Femur (tissue), 1 donor: ENCODE measurements at regions not wholly inside any gene's neighbourhood (a gene's known extent, or its start where the extent isn't known, plus 50 kb on each side); places are given as distances from the start of the nearest gene placed in this dataset.
"Not testable (repeated sequence)": the region's sequence is repeated elsewhere in the genome, so short reads cannot be mapped to it uniquely, and the experiment has no call there.

Experiments
- DNase-seq: peaks from one replicate; pipeline ENCODE4 v3.0.0-alpha.2; 2017

DNA sequence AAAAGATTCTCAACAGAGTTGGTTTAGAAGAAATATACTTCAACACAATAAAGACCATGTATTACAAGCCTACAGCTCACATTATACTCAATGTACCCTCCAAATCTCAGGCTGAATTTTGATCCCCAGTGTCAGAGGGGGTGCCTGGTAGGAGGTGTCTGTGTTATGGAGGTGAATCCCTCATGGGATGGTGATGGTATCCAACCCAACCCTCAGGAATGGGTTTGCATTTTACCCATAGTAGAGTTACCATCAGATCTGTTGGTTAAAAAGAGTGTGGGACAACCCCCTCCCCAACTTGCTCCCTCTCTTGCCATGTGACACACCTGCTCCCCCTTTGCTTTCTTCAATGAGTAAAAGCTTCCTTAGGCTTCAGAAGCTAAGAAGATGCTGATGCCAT, 205.5 kb downstream of the POTEM start:
- not testable (repeated sequence) for DNase-seq

DNA sequence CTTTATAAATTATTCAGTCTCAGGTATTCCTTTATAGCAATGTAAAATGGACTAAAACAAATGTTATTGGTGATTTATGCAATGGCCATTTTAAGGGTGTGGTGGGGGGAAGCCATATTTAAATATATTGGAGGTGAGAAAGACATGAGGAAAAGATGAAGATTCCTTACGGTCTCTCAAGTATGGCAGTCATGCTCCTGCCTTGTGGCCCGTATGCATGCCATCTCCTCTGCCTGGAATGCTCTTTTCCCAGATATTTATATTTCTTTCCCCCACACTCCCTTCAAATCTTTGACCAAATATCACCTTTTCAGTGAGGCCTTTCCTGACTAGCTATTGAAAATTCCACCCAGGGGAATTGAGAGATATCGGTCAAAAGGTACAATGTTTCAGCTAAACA, 206.0 kb downstream of the POTEM start:
- not testable (repeated sequence) for DNase-seq

GRCh38 chr14:19177435-19177834, 210.2 kb downstream of the POTEM start:
- DNase-seq: not testable (repeated sequence)

DNA sequence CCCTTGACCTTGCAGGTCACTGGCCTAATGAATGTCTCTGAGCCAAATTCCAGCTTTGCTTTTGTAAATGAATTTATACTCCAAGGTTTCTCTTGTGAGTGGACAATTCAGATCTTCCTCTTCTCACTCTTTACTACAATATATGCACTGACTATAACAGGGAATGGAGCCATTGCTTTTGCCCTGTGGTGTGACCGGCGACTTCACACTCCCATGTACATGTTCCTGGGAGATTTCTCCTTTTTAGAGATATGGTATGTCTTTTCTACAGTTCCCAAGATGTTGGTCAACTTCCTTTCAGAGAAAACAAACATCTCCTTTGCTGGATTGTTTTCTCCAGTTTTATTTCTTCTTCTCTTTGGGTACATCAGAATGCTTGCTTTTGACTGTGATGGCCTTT, 213.1 kb downstream of the POTEM start:
- DNase-seq: not testable (repeated sequence)

DNA sequence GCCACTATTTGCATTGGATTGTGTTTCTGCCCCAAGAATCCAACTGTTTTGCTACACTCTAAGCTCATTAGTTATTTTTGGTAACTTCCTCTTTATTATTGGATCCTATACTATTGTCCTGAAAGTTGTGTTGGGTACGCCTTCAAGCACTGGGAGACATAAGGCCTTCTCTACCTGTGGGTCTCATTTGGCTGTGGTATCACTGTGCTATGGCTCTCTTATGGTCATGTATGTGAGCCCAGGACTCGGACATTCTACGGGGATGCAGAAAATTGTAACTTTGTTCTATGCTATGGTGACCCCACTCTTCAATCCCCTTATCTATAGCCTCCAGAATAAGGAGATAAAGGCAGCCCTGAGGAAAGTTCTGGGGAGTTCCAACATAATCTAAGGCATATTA, 213.6 kb downstream of the POTEM start:
- DNase-seq: not testable (repeated sequence)

DNA sequence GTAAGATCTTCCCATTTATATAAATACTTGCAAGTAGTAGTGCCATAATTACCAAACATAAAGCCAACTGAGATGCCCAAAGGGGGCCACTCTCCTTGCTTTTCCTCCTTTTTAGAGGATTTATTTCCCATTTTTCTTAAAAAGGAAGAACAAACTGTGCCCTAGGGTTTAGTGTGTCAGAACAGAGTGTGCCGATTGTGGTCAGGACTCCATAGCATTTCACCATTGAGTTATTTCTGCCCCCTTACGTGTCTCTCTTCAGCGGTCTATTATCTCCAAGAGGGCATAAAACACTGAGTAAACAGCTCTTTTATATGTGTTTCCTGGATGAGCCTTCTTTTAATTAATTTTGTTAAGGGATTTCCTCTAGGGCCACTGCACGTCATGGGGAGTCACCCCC, 227.9 kb downstream of the POTEM start:
- not testable (repeated sequence) for DNase-seq

DNA sequence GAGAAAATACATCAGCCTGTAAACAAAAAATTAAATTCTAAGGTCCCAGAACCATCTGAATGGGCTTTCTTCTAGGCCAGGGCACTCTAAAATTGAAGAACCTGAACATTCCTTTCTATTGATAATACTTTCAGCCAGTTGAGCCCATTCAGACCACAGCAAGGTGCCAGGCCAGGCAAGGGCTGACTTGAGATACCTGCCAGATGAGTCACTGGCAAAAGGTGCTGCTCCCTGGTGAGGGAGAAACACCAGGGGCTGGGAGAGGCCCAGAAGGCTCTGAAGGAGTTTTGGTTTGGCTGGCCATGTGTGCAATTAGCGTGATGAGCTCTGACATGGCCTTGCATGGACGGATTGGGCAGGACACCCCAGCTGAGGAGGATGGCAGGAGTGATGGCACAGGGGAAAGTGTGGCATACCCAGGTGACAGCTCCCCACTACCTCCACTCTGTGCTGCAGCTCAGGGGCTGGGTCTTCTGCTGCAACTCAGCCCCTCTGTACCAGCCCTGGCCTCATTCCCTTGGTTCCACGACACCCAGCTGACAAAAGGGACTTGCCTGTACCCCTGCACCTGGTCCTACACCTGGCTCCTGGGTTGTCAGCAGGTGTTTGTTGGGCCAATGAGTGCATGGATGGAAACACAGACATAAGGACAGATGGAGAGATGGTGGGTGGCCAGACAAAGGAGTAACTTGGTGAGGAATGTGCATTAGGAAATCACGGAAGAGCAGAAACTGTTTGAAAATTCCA, 230.4 kb downstream of the POTEM start:
- DNase-seq: not testable (repeated sequence)

GRCh38 chr14:19198341-19198740, 231.1 kb downstream of the POTEM start:
- not testable (repeated sequence) for DNase-seq

- DNase-seq: not testable (repeated sequence)
These were observed 232.6 kb downstream of the POTEG start for GRCh38 chr14:19201394-19202052.

GRCh38 chr14:19202053-19202442, 232.1 kb downstream of the POTEG start:
- DNase-seq: not testable (repeated sequence)

DNA sequence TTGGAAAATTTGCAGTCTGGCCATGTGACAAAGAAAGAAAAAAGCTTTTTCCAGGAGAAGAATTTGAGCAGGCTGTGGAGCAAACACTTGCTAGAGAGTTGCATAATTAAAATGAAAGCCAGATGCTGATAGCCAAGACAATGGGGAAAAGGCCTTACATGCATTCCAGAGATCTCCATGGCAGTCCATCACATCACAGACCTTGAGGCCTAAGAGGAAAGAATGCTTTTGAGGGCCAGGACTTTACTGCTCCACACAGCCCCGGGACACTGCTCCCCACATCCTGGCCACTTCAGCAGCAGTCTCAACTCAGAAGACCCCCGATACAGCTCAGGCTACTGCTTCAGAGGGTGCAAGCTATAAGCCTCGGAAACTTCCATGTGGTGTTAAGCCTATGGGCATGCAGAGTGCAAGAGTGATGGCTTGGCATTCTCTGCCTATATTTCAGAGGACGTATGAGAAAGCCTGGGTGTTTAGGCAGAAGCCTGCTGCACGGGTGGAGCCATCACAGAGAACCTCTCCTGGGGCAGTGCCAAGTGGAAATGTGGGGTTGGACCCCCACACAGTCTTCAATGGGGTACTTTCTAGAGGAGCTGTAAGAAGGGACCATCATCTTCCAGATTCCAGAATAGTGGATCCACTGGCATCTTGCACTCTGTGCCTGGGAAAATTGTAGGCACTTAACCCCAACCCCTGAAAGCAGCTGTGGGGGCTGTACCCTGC, 230.7 kb downstream of the POTEG start:
- not testable (repeated sequence) for DNase-seq

- DNase-seq: not testable (repeated sequence)
These were observed 229.3 kb downstream of the POTEG start for GRCh38 chr14:19204827-19205226.

DNA sequence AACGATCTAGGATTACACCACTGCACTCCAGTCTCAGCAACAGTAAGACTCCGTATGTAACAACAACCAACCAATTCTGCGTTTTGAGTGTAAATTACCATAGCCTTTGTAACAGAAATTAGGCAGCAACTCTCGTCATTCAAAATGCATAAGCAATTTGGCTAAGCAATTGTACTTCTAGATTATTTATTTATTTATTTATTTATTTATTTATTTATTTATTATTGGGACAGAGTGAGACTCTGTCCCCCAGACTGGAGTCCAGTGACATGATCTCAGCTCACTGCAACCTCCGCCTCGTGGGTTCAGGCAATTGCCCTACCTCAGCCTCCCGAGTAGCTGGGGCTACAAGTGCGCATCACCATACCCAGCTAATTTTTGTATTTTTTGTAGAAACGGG, 217.7 kb downstream of the POTEG start:
- DNase-seq: not testable (repeated sequence)

DNA sequence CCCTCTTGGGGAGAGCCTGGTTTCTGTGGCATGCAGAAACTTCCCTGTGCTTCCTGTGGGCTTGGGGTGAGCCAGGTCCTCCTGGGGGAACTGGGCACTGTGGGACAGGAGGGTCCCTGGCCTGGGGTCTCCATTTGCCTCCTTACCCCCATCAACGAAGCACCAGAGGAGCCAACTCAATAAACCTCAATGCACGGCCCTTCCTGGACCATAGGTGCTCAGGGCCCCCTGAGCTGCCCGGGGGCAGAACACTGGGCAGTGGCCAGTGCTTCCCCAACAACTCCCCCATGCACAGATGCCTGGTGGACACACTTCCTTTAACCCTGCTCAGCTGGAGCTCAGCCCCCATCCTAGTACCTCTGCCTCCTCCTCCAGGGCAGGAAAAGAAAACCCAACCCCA, 214.7 kb downstream of the POTEG start:
- not testable (repeated sequence) for DNase-seq

- DNase-seq: not testable (repeated sequence)
These were observed 202.7 kb downstream of the POTEG start for GRCh38 chr14:19231421-19231820.

GRCh38 chr14:19234059-19234458, 200.1 kb downstream of the POTEG start:
- DNase-seq: not testable (repeated sequence)

DNA sequence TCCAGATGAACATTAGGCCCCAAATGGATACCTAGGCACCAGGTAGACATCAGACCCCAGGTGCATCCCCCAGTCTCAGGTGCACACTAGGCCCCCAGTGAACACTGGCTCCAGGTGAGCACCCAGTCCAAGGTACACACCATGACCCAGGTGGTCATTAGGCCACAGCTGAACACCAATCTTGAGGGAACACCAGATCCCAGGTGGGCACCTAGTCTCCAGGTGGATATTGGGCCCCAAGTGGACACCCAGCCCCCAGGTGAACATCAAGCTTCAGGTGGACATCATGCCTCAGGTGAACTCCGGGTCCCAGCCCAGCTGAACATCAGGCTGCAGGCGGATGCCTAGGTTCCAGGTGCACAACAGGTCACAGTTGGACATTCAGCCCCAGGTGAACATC, 196.5 kb downstream of the POTEG start:
- DNase-seq: not testable (repeated sequence)

DNA sequence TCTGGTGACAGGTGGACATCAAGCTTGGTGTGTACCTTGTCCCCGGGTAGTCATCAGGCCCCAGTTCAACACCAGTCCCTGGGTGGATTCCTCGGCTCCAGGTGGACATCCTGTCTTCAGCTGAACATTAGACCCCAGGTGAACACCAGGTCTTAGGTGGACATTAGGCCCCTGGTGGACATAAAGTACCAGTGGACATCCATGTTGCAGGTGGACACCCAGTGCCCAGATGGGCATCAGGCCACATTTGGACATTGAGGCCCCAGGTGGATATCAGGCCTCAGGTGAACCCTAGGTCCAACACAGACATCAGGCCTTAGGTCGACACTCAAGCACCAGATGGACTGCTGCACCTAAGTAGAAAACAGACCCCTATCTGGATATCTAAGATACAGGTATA, 195.6 kb downstream of the POTEG start:
- DNase-seq: not testable (repeated sequence)

DNA sequence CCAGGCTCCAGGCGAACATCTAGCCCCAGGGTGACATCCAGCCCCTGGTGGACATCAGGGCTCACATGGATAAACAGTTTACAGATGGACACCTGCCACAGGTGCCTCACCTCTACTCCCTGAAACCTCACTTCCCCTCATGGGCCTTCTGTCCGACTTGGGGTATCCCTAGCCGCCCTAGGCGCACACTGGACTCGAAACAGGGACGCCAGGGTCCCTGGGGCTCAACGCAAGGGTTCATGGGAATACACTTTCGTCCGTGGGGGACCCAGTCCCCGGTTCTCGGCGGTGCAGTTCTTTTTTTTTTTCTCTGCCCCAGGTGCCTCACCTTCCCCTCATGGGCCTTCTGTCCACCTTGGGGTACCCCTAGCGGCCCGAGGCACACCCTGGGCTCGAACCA, 194.2 kb downstream of the POTEG start:
- not testable (repeated sequence) for DNase-seq

DNA sequence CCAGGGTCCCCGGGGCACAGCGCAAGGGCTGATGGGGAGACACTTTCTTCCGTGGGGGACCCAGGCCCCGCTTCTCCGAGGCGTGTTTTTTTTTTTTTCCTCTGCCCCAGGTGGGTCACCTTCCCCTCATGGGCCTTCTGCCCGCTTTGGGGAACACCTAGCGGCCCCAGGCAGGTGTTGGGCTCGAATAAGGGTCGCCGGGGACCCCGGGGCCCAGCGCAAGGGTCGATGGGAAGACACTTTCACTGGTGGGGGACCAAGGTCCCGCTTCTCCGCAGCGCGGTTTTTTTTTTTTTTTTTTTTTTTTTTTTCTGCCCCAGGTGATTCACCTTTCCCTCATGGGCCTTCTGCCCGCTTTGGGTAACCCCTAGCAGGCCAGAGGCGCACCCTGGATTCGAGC, 193.8 kb downstream of the POTEG start:
- DNase-seq: not testable (repeated sequence)

GRCh38 chr14:19241451-19241850, 192.7 kb downstream of the POTEG start:
- not testable (repeated sequence) for DNase-seq

GRCh38 chr14:19242529-19242928, 191.6 kb downstream of the POTEG start:
- DNase-seq: not testable (repeated sequence)

- DNase-seq: not testable (repeated sequence)
These were observed 167.2 kb downstream of the POTEG start for GRCh38 chr14:19266908-19267307.

DNA sequence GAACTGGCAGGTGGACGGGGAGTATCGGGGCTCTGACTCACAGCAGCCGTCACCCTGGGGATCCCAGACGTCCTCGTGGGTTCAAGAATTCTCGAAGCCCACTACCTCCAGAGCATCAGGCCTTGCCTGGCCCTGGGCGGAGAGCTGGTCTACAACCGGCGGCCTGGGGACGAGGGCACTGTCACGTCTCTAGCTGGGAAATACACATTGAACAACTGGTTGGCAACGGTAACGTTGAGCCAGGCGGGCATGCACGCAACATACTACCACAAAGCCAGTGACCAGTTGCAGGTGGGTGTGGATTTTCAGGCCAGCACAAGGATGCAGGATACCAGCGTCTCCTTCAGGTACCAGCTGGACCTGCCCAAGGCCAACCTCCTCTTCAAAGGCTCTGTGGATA, 166.5 kb downstream of the POTEG start:
- peak; percentile 1 for DNase-seq
